ENCODE measurements at regions not wholly inside any gene's neighbourhood (a gene's known extent, or its start where the extent isn't known, plus 50 kb on each side); places are given as distances from the start of the nearest gene placed in this dataset.

DNA sequence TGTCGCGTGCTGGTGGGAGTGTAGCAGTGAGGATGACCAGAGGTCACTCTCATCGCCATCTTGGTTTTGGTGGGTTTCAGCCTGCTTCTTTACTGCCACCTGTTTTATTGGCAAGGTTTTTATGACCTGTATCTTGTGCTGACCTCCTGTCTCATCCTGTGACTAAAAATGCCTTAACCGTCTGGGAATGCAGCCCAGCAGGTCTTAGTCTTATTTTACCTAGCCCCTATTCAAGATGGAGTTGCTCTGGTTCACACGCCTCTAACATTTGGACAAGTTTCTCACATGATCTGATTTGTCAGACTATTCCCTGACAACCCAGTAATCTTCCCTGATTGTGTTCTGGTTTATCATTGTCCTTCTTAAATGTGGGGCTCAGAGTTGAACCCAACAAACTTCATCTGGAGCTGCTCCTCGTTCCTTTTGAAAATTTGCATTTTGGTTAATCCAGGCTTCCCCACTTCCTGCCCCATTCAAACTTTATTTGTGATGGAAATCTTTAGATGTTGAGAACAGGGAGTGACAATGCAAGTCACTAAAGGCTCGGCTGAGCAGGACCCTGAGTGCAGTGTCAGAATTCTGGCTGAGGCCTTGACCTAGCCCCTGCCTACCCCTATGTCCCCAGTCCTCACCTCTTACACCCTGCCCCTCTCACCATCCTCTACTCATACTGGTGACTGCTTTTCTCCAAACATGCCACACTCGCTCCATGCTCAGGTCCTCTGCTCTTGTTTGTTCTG is 226.8 kb downstream of the STIM2 start:
- no peak overlapping the region for H3K4me3 ChIP-seq (replicated peaks; ENCODE audit: low read depth, low read length)
- DNase-seq (ENCODE audit: extremely low read depth, insufficient read length): no peak
- no peaks in the 10 kb centered on the region; the same call in 1 of the 2 replicates for H3K27me3 ChIP-seq (replicated peaks; ENCODE audit: control insufficient read depth, insufficient read depth, low read length)
- H3K36me3 ChIP-seq (ENCODE audit: control insufficient read depth, insufficient read depth, low read length): no peaks in the 10 kb centered on the region
- TF ChIP-seq, protein P1, sequence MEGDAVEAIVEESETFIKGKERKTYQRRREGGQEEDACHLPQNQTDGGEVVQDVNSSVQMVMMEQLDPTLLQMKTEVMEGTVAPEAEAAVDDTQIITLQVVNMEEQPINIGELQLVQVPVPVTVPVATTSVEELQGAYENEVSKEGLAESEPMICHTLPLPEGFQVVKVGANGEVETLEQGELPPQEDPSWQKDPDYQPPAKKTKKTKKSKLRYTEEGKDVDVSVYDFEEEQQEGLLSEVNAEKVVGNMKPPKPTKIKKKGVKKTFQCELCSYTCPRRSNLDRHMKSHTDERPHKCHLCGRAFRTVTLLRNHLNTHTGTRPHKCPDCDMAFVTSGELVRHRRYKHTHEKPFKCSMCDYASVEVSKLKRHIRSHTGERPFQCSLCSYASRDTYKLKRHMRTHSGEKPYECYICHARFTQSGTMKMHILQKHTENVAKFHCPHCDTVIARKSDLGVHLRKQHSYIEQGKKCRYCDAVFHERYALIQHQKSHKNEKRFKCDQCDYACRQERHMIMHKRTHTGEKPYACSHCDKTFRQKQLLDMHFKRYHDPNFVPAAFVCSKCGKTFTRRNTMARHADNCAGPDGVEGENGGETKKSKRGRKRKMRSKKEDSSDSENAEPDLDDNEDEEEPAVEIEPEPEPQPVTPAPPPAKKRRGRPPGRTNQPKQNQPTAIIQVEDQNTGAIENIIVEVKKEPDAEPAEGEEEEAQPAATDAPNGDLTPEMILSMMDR (IDR thresholded peaks at IDR 0.05; ENCODE audit: insufficient read depth, low read length, poor library complexity, severe bottlenecking): no peak

DNA sequence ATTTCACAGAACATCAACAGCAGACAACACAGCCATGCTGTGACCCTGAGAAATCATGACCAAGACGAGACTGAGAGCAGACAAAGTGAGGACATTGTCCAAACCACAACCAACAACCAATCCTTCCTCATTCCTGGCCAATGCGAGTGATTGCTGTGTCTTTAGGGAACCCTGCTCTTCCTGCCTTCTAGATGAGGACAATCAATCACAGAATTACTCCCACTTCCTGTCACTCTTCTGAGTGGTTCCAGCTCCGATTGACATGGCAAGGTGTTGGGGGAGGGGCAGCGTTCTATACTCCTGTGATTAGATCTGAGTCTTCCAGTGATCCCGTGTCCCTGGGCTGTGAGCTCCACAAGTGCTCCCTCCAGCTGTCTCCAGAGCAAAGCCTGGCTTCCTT is 227.8 kb downstream of the STIM2 start:
- DNase-seq (ENCODE audit: extremely low read depth, insufficient read length): no peak
- Histone ChIP-seq H3K4me3 (replicated peaks; ENCODE audit: low read depth, low read length) (no peak overlapping the region), H3K27me3 (replicated peaks; ENCODE audit: control insufficient read depth, insufficient read depth, low read length) (no peaks in the 10 kb centered on the region), H3K36me3 (ENCODE audit: control insufficient read depth, insufficient read depth, low read length) (no peaks in the 10 kb centered on the region)
- TF ChIP-seq, protein P1 (IDR thresholded peaks at IDR 0.05; ENCODE audit: insufficient read depth, low read length, poor library complexity, severe bottlenecking): no peak

DNA sequence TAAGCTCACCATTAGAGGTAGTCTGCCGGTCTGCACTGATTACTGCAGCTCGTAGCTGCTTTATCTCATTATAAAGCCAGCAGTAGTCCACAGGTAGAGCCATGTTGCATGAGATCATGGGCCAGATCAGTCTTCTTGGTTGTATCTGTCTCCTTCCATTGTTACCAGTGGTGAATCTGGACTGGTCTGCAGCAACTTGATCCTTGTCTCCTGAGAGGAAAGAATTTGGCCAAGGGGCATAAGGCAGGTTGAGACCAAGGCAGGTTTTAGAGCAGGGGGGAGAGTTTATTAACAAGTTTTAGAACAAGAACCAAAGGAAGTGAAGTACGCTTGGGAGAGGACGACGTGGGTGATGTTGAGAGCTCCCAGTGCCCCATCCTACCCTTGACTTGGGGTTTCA is 228.5 kb downstream of the STIM2 start:
- DNase-seq (ENCODE audit: extremely low read depth, insufficient read length): no peak
- Histone ChIP-seq H3K27me3 (replicated peaks; ENCODE audit: control insufficient read depth, insufficient read depth, low read length) (no peaks in the 10 kb centered on the region), H3K36me3 (ENCODE audit: control insufficient read depth, insufficient read depth, low read length) (no peaks in the 10 kb centered on the region), H3K4me3 (replicated peaks; ENCODE audit: low read depth, low read length) (no peak overlapping the region)
- TF ChIP-seq, protein P1 (IDR thresholded peaks at IDR 0.05; ENCODE audit: insufficient read depth, low read length, poor library complexity, severe bottlenecking): no peak

DNA sequence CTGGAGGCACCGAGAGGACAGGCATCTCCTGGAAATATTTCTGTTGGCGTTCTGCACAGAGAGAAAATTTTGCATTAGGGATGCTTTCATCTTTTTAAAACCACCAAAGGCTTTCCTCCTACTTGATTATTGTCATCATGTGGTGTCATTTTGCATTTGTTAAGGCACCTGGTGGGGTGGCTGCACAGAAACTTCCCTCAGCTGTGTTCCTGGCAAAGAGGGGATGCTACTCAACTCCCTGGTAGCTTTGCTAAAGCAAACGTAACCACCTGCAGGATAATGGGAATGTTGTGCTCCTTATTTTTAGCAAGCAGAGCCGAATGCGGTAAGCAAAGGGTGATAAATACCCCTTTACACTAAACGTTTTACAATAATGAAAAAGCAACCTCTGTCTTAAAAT is 229.8 kb downstream of the STIM2 start:
- Histone ChIP-seq H3K27me3 (replicated peaks; ENCODE audit: control insufficient read depth, insufficient read depth, low read length) (no peaks in the 10 kb centered on the region), H3K4me3 (replicated peaks; ENCODE audit: low read depth, low read length) (no peak overlapping the region), H3K36me3 (ENCODE audit: control insufficient read depth, insufficient read depth, low read length) (no peaks in the 10 kb centered on the region)
- DNase-seq (ENCODE audit: extremely low read depth, insufficient read length): no peak
- TF ChIP-seq, protein P1 (IDR thresholded peaks at IDR 0.05; ENCODE audit: insufficient read depth, low read length, poor library complexity, severe bottlenecking): no peak

DNA sequence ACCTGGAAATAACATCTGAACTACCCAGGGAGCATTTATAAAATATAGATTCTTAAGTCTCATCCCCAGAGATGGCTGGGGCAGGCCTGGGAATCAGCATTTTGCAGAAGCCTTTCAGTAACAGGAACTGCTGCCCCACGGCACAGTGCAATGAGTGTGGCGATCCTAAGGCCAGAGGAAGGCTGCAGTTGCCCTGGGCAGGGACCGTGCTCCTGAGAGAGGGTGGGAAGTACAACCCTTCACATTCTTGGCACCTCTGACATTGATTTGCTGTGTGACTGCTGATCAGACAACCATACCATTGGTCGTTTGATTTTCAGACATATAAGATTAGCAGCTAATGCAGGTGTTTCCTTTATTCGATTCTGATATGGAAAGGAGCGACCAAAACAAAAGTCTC is 233.6 kb downstream of the STIM2 start:
- TF ChIP-seq, protein P1 (IDR thresholded peaks at IDR 0.05; ENCODE audit: insufficient read depth, low read length, poor library complexity, severe bottlenecking): no peak

More for the DNA sequence above, 233.6 kb downstream of the STIM2 start:
- no peaks in the 10 kb centered on the region; the same call in 1 of the 2 replicates for H3K27me3 ChIP-seq (replicated peaks; ENCODE audit: control insufficient read depth, insufficient read depth, low read length)
- DNase-seq (ENCODE audit: extremely low read depth, insufficient read length): no peak
- no peak overlapping the region for H3K4me3 ChIP-seq (replicated peaks; ENCODE audit: low read depth, low read length)
- H3K36me3 ChIP-seq (ENCODE audit: control insufficient read depth, insufficient read depth, low read length): no peaks in the 10 kb centered on the region
